ENCODE measurements at regions not wholly inside any gene's neighbourhood (a gene's known extent, or its start where the extent isn't known, plus 50 kb on each side); places are given as distances from the start of the nearest gene placed in this dataset.
"Not testable (repeated sequence)": the region's sequence is repeated elsewhere in the genome, so short reads cannot be mapped to it uniquely, and the experiment has no call there.

DNA sequence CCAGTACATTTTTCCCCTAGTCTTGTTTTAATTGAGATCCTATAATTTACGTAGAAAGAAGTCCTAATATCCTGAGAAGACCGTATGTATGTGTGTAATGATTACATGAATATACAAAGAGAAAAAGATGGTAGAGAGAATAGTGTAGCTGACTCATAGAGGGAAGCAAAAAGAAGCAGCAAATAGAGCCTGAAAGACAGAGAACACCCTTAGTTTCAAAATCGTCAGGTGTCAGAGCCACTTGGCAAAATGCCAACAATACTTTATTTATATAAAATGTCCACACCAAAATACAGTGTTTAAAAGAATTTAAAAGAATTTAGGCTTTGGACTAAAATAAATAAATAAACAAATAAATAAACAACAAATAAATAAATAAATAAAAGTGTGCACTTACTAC, 1414.1 kb upstream of the EYS start:
- DNase-seq (ENCODE audit: insufficient read length, low spot score) (no peak), FAIRE-seq (no peak)
- TF ChIP-seq, protein P1, sequence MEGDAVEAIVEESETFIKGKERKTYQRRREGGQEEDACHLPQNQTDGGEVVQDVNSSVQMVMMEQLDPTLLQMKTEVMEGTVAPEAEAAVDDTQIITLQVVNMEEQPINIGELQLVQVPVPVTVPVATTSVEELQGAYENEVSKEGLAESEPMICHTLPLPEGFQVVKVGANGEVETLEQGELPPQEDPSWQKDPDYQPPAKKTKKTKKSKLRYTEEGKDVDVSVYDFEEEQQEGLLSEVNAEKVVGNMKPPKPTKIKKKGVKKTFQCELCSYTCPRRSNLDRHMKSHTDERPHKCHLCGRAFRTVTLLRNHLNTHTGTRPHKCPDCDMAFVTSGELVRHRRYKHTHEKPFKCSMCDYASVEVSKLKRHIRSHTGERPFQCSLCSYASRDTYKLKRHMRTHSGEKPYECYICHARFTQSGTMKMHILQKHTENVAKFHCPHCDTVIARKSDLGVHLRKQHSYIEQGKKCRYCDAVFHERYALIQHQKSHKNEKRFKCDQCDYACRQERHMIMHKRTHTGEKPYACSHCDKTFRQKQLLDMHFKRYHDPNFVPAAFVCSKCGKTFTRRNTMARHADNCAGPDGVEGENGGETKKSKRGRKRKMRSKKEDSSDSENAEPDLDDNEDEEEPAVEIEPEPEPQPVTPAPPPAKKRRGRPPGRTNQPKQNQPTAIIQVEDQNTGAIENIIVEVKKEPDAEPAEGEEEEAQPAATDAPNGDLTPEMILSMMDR (IDR thresholded peaks at IDR 0.05; ENCODE audit: insufficient read depth, missing control alignments): no peak

DNA sequence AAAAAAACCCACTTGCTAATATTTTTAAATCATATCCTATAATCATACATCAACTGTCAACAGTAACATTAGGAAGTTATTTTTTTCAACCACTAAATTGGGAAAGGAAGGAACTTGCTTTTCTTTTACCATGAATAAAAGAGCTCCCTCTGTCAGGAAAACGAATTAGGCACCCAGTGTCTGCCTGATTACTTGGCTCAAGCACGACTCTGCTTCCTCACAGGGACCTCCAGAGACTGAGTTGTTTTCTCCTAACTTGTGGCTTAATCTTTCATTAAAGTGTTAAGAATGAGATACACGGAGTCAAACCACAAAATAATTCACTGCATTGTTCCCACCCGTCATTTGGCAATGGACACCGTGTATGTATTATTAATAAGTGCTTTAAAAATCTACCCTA, 1405.1 kb upstream of the EYS start:
- TF ChIP-seq, protein P1 (IDR thresholded peaks at IDR 0.05; ENCODE audit: insufficient read depth, missing control alignments): no peak
- DNase-seq (ENCODE audit: insufficient read length, low spot score) (no peak), FAIRE-seq (no peak)

DNA sequence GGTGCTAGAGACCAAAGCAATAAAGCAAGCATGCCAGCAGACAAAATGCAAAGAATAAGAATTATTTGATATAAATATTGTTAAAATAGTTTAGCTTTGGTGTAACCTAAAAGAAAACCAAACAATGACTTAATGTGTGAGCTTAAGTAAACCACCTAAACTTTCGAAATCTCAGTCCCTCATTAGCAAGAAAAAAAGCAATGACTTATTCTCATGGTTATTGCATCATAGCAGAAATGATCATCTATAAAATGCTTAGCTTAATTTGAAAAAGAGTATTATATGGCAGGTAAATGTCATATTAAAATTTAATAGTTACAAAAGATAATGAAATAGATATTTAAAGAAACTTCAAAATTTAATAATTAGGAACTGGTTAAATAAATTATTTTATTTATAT, 1395.7 kb upstream of the EYS start:
- TF ChIP-seq, protein P1 (IDR thresholded peaks at IDR 0.05; ENCODE audit: insufficient read depth, missing control alignments): no peak
- FAIRE-seq (no peak), DNase-seq (ENCODE audit: insufficient read length, low spot score) (no peak)

DNA sequence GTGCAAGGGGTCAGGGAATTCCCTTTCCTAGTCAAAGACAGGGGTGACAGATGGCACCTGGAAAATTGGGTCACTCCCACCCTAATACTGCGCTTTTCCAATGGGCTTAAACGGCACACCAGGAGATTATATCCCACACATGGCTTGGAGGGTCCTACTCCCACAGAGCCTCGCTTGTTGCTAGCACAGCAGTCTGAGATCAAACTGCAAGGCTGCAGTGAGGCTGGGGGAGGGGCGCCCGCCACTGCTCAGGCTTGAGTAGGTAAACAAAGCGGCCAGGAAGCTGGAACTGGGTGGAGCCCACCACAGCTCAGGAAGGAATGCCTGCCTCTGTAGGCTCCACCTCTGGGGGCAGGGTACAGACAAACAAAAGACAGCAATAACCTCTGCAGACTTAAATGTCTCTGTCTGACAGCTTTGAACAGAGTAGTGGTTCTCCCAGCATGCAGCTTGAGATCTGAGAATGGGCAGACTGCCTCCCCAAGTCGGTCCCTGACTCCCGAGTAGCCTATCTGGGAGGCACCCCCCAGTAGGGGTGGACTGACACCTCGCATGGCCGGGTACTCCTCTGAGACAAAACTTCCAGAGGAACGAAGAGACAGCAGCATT, 1388.7 kb upstream of the EYS start:
- DNase-seq (ENCODE audit: insufficient read length, low spot score); FAIRE-seq: not testable (repeated sequence)

DNA sequence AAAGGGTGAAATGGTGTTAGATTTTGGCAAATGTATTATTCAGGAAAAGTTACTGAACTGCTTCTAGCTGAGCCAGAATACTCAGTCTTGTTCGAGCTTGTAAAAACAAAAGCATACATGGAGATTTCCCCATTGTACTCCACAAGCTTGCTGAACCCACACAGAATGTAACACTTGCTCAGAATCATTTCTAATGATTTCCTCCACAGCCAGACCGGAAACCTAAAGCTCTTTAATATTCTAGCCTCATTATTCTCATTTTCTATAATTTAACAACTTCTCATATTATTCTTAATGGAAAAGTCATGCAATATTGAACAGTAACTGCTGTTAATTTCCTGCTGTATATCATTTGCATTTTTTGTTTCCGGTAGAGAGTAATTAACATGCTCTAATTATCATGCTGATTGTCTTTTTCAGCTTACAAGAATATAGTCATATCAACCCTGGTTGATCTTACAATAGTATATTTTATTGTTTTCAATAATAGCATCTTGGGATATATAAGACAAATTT, 1387.5 kb upstream of the EYS start:
- no peak for DNase-seq (ENCODE audit: insufficient read length, low spot score)
- no peak for FAIRE-seq
- TF ChIP-seq, protein P1 (IDR thresholded peaks at IDR 0.05; ENCODE audit: insufficient read depth, missing control alignments): no peak

DNA sequence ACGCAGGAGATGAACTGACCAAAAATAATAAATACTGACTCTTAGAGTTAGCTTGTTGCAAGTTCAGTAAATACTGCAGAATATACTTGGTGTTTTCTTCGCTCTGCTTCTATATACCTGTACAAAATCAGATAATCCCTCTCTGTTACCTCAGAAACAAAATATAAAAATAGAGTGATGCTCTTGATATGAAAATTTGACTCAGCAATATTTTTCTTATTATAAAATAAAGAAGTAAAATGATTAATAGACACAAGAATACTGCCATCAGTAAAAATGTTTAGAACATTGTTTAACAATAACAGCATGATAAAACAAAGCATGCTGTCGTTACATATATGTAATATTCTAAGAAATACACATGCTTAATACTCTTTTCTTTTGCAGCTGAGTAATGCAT, 1366.9 kb upstream of the EYS start:
- no peak for FAIRE-seq
- TF ChIP-seq, protein P1 (IDR thresholded peaks at IDR 0.05; ENCODE audit: insufficient read depth, missing control alignments): no peak
- DNase-seq (ENCODE audit: insufficient read length, low spot score): no peak

DNA sequence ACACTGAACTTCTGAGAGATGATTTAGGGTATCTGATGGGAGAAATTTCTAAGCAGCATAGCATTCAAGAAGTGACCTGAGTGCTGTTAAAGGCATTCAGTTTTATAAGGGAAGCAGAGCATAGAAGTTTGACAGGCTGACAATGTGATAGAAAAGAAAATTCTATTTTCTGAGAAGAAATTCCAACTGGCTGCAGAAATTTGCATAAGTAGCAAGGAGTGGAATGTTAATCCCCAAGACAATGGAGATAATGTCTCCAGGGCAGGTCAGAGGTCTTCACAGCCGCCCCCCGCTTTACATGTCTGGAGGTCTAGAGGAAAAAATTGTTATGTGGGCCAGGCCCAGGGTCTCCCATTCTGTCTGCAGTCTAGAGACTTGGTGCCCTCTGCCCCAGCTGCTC, 1361.8 kb upstream of the EYS start:
- DNase-seq (ENCODE audit: insufficient read length, low spot score) (no peak), FAIRE-seq (no peak)
- TF ChIP-seq, protein P1 (IDR thresholded peaks at IDR 0.05; ENCODE audit: insufficient read depth, missing control alignments): no peak

DNA sequence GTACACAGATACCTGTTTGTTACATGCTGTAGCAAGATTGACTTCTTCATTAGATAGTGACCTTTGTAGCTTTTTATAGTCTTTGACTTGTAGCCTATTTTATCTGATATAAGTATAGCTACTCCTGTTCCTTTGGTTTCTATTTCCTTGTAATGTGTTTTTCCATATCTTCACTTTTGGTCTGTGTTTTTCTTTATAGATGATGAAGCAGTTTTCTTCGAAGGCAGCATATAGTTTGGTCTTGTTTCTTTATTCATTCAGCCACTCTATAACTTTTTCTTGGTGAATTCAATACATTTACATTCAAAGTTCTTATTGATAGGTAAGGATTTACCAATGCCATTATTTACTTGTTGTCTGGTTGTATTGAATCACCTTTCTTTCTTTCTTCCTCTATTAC, 1357.3 kb upstream of the EYS start:
- no peak for FAIRE-seq
- TF ChIP-seq, protein P1 (IDR thresholded peaks at IDR 0.05; ENCODE audit: insufficient read depth, missing control alignments): no peak
- DNase-seq (ENCODE audit: insufficient read length, low spot score): no peak
